ENCODE measurements at regions not wholly inside any gene's neighbourhood (a gene's known extent, or its start where the extent isn't known, plus 50 kb on each side); places are given as distances from the start of the nearest gene placed in this dataset.

DNA sequence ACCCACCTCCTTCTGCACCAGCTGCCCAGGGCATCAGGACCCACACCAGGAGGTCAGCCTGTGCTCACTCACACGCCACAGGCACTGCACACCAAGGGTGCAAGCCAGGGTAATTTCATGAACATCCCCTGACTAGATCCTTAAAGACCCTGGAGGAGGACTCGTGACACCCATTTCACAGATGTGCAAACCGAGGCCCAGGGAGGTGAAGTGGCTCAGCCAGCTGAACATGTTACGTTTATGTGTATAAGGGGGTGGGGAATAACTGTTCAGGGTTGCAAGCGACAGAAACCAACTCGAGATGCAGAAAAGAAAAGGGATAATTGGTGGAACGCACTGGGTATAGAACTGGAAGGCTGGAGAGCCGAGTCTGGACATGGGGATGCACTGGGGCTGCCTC is 138.1 kb upstream of the FOXF1 start:
- POLR2A ChIA-PET, result no interaction called here

DNA sequence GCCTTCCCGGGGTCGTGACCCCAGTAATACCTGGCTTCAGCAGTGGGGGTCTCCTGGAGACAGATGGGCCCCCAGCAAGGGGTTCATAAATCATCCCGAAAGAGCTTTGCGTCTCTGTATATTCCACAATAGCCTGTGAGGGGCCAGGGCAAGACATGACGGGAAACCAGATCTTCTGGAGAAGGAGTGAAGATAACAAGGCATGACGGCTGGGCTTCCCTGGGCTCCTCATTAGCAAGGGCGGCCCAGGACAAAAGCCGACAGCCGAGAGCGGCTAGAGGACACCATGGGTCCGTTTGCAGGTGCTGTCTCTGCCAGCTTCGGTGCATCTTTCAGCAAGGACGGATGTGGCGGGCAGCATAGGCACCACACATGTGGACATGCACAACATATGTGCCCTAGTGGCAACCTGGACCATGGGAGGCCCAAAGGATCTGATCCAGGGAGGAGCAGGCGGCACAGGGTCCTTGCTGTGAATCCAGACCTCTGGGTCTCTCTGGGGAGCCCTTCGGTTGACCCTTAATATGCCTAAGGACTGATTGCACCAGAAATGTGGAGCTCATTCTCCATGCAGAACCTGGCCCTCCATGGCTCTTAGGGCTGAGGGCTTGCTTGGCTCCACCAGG is 136.9 kb upstream of the FOXF1 start:
- TF ChIP-seq, protein P1, sequence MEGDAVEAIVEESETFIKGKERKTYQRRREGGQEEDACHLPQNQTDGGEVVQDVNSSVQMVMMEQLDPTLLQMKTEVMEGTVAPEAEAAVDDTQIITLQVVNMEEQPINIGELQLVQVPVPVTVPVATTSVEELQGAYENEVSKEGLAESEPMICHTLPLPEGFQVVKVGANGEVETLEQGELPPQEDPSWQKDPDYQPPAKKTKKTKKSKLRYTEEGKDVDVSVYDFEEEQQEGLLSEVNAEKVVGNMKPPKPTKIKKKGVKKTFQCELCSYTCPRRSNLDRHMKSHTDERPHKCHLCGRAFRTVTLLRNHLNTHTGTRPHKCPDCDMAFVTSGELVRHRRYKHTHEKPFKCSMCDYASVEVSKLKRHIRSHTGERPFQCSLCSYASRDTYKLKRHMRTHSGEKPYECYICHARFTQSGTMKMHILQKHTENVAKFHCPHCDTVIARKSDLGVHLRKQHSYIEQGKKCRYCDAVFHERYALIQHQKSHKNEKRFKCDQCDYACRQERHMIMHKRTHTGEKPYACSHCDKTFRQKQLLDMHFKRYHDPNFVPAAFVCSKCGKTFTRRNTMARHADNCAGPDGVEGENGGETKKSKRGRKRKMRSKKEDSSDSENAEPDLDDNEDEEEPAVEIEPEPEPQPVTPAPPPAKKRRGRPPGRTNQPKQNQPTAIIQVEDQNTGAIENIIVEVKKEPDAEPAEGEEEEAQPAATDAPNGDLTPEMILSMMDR (IDR thresholded peaks at IDR 0.05; ENCODE audit: insufficient read depth in 1 of 2, low read depth in 1 of 2, low read length in 1 of 2, severe bottlenecking in 1 of 2, unreplicated experiment in 1 of 2), result no peak
- no peak overlapping the region for H3K4me3 ChIP-seq (ENCODE audit: low read depth, low read length)
- no peaks in the 10 kb centered on the region for H3K27me3 ChIP-seq (replicated peaks; ENCODE audit: control insufficient read depth, insufficient read depth, low read length)
- Mint-ChIP-seq H3K27ac (ENCODE audit: unreplicated experiment) (no peak overlapping the region), H3K9me3 (ENCODE audit: unreplicated experiment) (peaks cover 19% of the 10 kb centered on the region), H3K4me3 (ENCODE audit: unreplicated experiment) (no peak overlapping the region), H3K36me3 (ENCODE audit: insufficient read depth, unreplicated experiment) (peaks cover 6% of the 10 kb centered on the region), H3K4me1 (ENCODE audit: low read depth, unreplicated experiment) (no peaks in the 10 kb centered on the region), H3K27me3 (ENCODE audit: insufficient read depth, unreplicated experiment) (peaks cover 15% of the 10 kb centered on the region)
- BruUV-seq (replicated peaks), result no TSS peak
- ChIA-PET CTCF (no interaction called here), POLR2A (no interaction called here)
- no peaks in the 10 kb centered on the region for H3K4me1 ChIP-seq
- intact Hi-C loops (cut with micrococcal nuclease; ENCODE audit: unreplicated experiment), result no loop called here
- no peaks in the 10 kb centered on the region for H3K36me3 ChIP-seq (ENCODE audit: control insufficient read depth, insufficient read depth, low read length)
- 0 out of 2 replicates have a peak, but pooled peaks cover 8% of the 10 kb centered on the region for H3K9me3 ChIP-seq
- no peak for DNase-seq

More for the DNA sequence above, 138.1 kb upstream of the FOXF1 start:
- Mint-ChIP-seq H3K4me3 (ENCODE audit: unreplicated experiment) (no peak overlapping the region), H3K4me1 (ENCODE audit: low read depth, unreplicated experiment) (no peaks in the 10 kb centered on the region), H3K36me3 (ENCODE audit: insufficient read depth, unreplicated experiment) (peaks cover 6% of the 10 kb centered on the region), H3K9me3 (ENCODE audit: unreplicated experiment) (peaks cover 19% of the 10 kb centered on the region), H3K27ac (ENCODE audit: unreplicated experiment) (no peak overlapping the region), H3K27me3 (ENCODE audit: insufficient read depth, unreplicated experiment) (peaks cover 18% of the 10 kb centered on the region)
- Histone ChIP-seq H3K9me3 (0 out of 2 replicates have a peak, but pooled peaks cover 8% of the 10 kb centered on the region), H3K4me3 (ENCODE audit: low read depth, low read length) (no peak overlapping the region), H3K27me3 (replicated peaks; ENCODE audit: control insufficient read depth, insufficient read depth, low read length) (no peaks in the 10 kb centered on the region), H3K4me1 (no peaks in the 10 kb centered on the region), H3K36me3 (ENCODE audit: control insufficient read depth, insufficient read depth, low read length) (no peaks in the 10 kb centered on the region)
- no peak for DNase-seq
- no TSS peak for BruUV-seq (replicated peaks)
- TF ChIP-seq, protein P1 (IDR thresholded peaks at IDR 0.05; ENCODE audit: insufficient read depth in 1 of 2, low read depth in 1 of 2, low read length in 1 of 2, severe bottlenecking in 1 of 2, unreplicated experiment in 1 of 2), result no peak
- intact Hi-C loops (cut with micrococcal nuclease; ENCODE audit: unreplicated experiment), result no loop called here
- CTCF ChIA-PET, result no interaction called here

DNA sequence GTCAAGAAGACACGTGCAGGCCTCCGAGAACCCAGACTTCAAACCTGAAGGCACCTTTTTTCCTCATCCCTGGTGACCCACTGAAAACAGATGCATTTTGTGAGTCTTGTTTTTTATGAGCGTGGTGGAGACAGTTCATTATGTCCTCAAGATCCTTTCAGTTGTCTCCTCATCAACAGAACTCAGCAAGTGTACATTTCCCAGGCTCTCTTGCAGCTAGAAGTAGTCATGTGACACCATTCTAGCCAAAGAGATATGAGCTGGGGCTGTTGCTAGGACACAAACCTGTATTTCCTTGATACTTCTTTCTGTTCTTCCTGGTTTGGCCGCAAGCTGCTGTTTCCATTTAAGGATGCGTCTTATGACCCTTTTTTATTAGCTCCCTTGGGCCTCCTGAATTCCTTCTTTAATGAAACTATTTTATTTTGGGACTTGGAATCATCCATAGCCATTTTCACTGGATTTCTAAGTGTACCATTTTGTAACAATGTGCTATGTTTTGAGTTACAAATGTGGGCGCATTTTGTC is 135.7 kb upstream of the FOXF1 start:
- H3K36me3 ChIP-seq (ENCODE audit: control insufficient read depth, insufficient read depth, low read length), result no peaks in the 10 kb centered on the region
- H3K4me3 Mint-ChIP-seq (ENCODE audit: unreplicated experiment), result no peak overlapping the region
- no peak for DNase-seq
- no TSS peak for BruUV-seq (replicated peaks)
- CTCF ChIA-PET, result no interaction called here
- POLR2A ChIA-PET, result no interaction called here
- no peak overlapping the region for H3K27ac Mint-ChIP-seq (ENCODE audit: unreplicated experiment)
- intact Hi-C loops (cut with micrococcal nuclease; ENCODE audit: unreplicated experiment), result no loop called here
- peaks cover 6% of the 10 kb centered on the region for H3K36me3 Mint-ChIP-seq (ENCODE audit: insufficient read depth, unreplicated experiment)
- H3K4me3 ChIP-seq (ENCODE audit: low read depth, low read length), result no peak overlapping the region
- H3K27me3 ChIP-seq (replicated peaks; ENCODE audit: control insufficient read depth, insufficient read depth, low read length), result no peaks in the 10 kb centered on the region
- H3K9me3 Mint-ChIP-seq (ENCODE audit: unreplicated experiment), result peaks cover 19% of the 10 kb centered on the region
- peaks cover 13% of the 10 kb centered on the region for H3K27me3 Mint-ChIP-seq (ENCODE audit: insufficient read depth, unreplicated experiment)
- no peaks in the 10 kb centered on the region for H3K4me1 Mint-ChIP-seq (ENCODE audit: low read depth, unreplicated experiment)
- TF ChIP-seq, protein P1 (IDR thresholded peaks at IDR 0.05; ENCODE audit: insufficient read depth in 1 of 2, low read depth in 1 of 2, low read length in 1 of 2, severe bottlenecking in 1 of 2, unreplicated experiment in 1 of 2), result no peak
- no peaks in the 10 kb centered on the region for H3K4me1 ChIP-seq
- H3K9me3 ChIP-seq, result 0 out of 2 replicates have a peak, but pooled peaks cover 8% of the 10 kb centered on the region
